Endothelial cell (in vitro differentiated cells): ENCODE measurements at regions not wholly inside any gene's neighbourhood (a gene's known extent, or its start where the extent isn't known, plus 50 kb on each side); places are given as distances from the start of the nearest gene placed in this dataset.
A peak's percentile ranks its signal among the peaks of the same experiment; 100 is the strongest.

Source experiments
- DNase-seq: peaks from one replicate; pipeline ENCODE4 v3.0.0; 2021; ENCODE audit warnings: low spot score
- H3K27ac Mint-ChIP-seq: one replicate; pipeline ENCODE4 v1.8.0; 2021; ENCODE audit warnings: mixed read lengths, inconsistent platforms; ENCODE audit not compliant: unreplicated experiment
- H3K27me3 Mint-ChIP-seq: one replicate; pipeline ENCODE4 v1.8.0; 2021; ENCODE audit warnings: mild to moderate bottlenecking, moderate library complexity, mixed read lengths, inconsistent platforms; ENCODE audit not compliant: unreplicated experiment
- H3K36me3 Mint-ChIP-seq: one replicate; pipeline ENCODE4 v1.8.0; 2021; ENCODE audit warnings: mild to moderate bottlenecking, low read depth, mixed read lengths, inconsistent platforms; ENCODE audit not compliant: unreplicated experiment
- H3K4me1 Mint-ChIP-seq: one replicate; pipeline ENCODE4 v1.8.0; 2021; ENCODE audit warnings: mild to moderate bottlenecking, mixed read lengths, inconsistent platforms; ENCODE audit not compliant: unreplicated experiment
- H3K4me3 Mint-ChIP-seq: one replicate; pipeline ENCODE4 v1.8.0; 2021; ENCODE audit warnings: mild to moderate bottlenecking, mixed read lengths, inconsistent platforms; ENCODE audit not compliant: unreplicated experiment
- H3K9me3 Mint-ChIP-seq: one replicate; pipeline ENCODE4 v1.8.0; 2021; ENCODE audit warnings: mixed read lengths, inconsistent platforms; ENCODE audit not compliant: unreplicated experiment
- CTCF ChIP-seq: fragments of 200-600 bp; sonication (generic); IDR thresholded peaks from one replicate; pipeline ENCODE4 v1.5.0; 2021; ENCODE audit warnings: antibody characterized with exemption; ENCODE audit not compliant: unreplicated experiment

- Mint-ChIP-seq H3K36me3 (peaks cover 23% of the 10 kb centered on the region), H3K4me1 (peaks cover 12% of the 10 kb centered on the region), H3K9me3 (no peaks in the 10 kb centered on the region), H3K4me3 (no peak overlapping the region), H3K27me3 (peaks cover 9% of the 10 kb centered on the region), H3K27ac (no peak overlapping the region)
- no peak for DNase-seq
- no peak for TF ChIP-seq CTCF
These were observed 133.3 kb upstream of the DMRT1 start for GRCh38 chr9:708182-708550.

GRCh38 chr9:708551-709432 lies 132.7 kb upstream of the DMRT1 start:
- H3K4me3 Mint-ChIP-seq, result no peak overlapping the region
- TF ChIP-seq CTCF, result no peak
- H3K36me3 Mint-ChIP-seq, result peaks cover 23% of the 10 kb centered on the region
- no peak overlapping the region for H3K27ac Mint-ChIP-seq
- no peak for DNase-seq
- peaks cover 9% of the 10 kb centered on the region for H3K27me3 Mint-ChIP-seq
- no peaks in the 10 kb centered on the region for H3K9me3 Mint-ChIP-seq
- peaks cover 12% of the 10 kb centered on the region for H3K4me1 Mint-ChIP-seq

GRCh38 chr9:710951-711745 lies 130.3 kb upstream of the DMRT1 start:
- Mint-ChIP-seq H3K9me3 (no peaks in the 10 kb centered on the region), H3K4me3 (peak overlapping the region; percentile 22), H3K36me3 (peaks cover 23% of the 10 kb centered on the region), H3K27ac (no peak overlapping the region), H3K27me3 (peaks cover 9% of the 10 kb centered on the region), H3K4me1 (peaks cover 12% of the 10 kb centered on the region)
- no peak for DNase-seq
- no peak for TF ChIP-seq CTCF

- Mint-ChIP-seq H3K27ac (no peak overlapping the region), H3K9me3 (no peaks in the 10 kb centered on the region), H3K4me3 (peak overlapping the region; percentile 19), H3K36me3 (peaks cover 23% of the 10 kb centered on the region), H3K4me1 (peaks cover 6% of the 10 kb centered on the region), H3K27me3 (peaks cover 9% of the 10 kb centered on the region)
- no peak for DNase-seq
- TF ChIP-seq CTCF, result no peak
These were observed 129.5 kb upstream of the DMRT1 start for GRCh38 chr9:711761-712553.
